Ovary (tissue), 3 donors: ENCODE measurements at regions not wholly inside any gene's neighbourhood (a gene's known extent, or its start where the extent isn't known, plus 50 kb on each side); places are given as distances from the start of the nearest gene placed in this dataset.

ENCODE experiments used
- CTCF ChIP-seq, 3 donors: fragments of 450-650 bp in 2 of 3; fragments of 200-600 bp in 1 of 3; IDR thresholded peaks; one replicate each; pipeline versions ENCODE4 v1.5.1 to v1.8.0; 2016 to 2022; ENCODE audit warnings: antibody characterized with exemption in 3 of 3, mild to moderate bottlenecking in 1 of 3
- POLR2A ChIP-seq: fragments of 450-650 bp; IDR thresholded peaks from one replicate; pipeline ENCODE4 v1.6.1; 2017; ENCODE audit warnings: antibody characterized with exemption, mild to moderate bottlenecking, moderate library complexity
- donor health status: DM: no; HTN: no; CAD: no.

DNA sequence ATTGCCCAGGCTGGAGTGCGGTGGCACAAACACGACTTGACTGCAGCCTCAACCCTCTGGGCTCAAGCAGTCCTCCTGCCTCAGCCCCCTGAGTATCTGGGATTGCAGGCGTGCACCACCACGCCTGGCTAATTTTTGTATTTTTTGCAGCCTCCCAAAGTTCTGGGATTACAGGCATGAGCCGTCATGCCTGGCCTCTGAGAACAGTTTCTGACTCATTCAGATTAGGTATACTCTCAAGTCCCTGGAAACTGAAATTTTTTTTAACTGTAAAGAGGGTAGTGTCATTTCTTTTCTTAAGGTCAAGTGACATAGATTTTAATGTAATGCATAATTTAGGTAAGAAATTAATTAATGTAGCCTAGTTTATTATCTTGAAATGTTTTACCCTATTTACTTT lies 104.7 kb downstream of the SEPTIN7 start:
- TF ChIP-seq CTCF (IDR thresholded peaks at IDR 0.05): no peak
- TF ChIP-seq POLR2A: no peak
